NCI-H510A (cell line): ENCODE measurements at regions not wholly inside any gene's neighbourhood (a gene's known extent, or its start where the extent isn't known, plus 50 kb on each side); places are given as distances from the start of the nearest gene placed in this dataset.
A peak's percentile ranks its signal among the peaks of the same experiment; 100 is the strongest.

Experiments used
- DNase-seq: peaks from one replicate; lab custom pipeline; 2025; lab: John Stamatoyannopoulos, UW

DNA sequence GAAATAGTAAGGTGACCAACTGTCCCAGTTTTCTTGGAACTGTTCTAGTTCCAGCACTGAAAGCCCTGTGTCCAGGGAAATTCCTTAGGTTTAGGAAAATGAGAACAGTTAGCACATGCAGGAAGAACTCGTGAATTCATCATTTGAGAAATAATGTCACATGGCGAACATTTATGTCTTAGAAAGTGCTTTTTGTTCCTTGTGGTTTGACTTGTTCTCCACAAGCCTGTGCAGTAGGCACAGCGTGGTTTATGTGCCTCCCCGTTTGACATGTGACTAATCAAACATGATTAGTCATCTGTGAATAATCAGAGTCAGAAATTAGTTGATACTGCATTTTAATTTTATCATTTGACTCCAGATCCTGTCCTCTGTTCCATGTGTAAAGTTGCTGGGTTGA, 556.0 kb upstream of the CPEB2 start:
- no peak for DNase-seq

DNA sequence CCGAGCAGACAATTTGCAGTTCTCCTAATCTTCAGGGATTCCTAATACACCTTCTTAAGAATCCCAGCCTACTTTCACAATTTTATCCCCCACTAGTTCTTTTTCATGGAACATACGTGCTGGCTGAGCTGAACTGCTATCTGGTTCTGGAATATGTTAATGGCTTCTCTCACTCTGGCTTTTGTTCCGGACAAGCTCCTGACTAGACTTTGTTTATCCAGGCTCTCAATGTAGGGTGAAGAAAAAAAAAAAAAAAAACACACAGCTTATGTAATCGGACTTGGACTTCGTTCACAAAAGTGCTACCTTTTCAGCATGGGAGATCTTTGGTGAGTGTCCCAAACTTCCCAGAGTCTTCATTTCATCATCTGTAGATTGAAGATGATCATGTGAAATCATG, 555.4 kb upstream of the CPEB2 start:
- DNase-seq, result no peak

DNA sequence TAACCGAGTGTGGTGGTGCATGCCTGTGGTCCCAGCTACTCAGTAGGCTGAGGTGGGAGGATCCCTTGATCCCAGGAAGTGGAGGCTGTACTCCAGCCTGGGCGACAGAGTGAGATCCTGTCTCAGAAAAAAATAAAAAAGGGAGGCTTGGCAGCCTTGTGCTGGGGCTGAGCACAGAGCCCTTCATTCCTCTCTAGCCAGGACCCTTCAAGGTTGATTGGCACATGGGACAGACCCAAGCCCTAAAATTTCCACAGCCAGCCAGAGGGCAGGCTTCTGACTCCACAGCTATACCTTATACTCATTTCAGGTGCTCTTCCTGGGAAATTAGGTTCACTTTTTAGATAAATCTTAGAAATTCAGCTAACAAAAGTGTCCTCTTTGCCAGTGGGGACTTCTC, 553.0 kb upstream of the CPEB2 start:
- no peak for DNase-seq

DNA sequence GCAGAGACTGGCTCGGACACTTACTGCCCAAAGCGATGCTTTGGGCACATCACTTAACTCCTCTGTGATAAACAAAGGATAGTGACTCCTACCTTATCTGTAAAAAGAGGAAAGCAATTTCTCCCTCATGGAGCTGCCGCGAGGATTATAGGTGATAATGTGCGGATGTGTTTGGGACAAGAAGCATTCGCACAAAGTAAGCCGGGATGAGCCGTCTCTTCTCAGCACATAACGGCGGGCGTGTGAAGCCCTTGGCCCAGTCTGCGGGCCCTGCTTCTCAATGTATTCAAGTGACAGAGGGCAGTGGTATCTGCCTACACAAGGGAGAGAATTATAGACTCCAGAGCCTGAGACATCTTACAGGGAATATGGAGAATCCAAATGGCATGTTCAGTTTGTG, 550.3 kb upstream of the CPEB2 start:
- DNase-seq, result no peak

GRCh38 chr4:14452764-14453163, 549.5 kb upstream of the CPEB2 start:
- DNase-seq, result no peak

DNA sequence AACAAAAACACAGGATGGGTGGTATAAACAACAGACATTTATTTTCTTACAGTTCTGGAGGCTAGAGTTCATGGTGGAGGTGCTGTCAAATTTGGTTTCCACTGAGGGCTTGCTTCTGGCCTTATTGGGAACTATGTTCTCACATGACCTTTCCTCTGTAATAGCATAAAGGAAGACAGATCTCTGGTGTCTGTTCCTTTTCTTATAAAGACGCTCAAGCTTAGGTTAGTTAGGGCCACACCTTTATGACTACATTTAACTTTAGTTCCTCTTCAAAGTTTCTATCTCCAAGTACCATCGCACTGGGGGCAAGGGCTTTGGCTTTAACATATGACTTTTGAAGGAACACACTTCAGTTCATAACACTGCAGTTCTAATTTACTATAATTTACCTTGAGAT, 543.8 kb upstream of the CPEB2 start:
- no peak for DNase-seq

GRCh38 chr4:14465057-14465456, 537.2 kb upstream of the CPEB2 start:
- no peak for DNase-seq

GRCh38 chr4:14465507-14465906, 536.8 kb upstream of the CPEB2 start:
- DNase-seq, result no peak

DNA sequence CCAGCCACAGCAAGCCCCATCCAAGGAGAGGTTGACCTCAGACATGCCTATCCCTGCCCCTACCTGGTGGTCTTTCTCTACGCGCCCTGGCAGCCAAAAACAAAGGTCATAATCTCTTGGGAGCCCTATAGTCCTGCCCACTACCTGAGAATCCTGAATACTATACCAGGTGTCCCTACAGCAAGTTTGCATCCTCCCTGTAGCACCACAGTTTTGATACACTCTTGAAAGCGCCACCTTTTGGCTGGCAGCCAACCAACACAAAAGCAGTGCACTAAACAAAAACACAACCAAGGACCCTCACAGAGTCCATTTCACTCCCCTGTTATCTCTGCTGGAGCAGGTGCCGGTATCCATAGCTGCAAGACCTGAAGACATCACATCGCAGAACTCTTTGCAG, 523.8 kb upstream of the CPEB2 start:
- no peak for DNase-seq

- no peak for DNase-seq
These were observed 505.9 kb upstream of the CPEB2 start for GRCh38 chr4:14496408-14496807.

GRCh38 chr4:14496969-14497368, 505.3 kb upstream of the CPEB2 start:
- DNase-seq, result no peak

DNA sequence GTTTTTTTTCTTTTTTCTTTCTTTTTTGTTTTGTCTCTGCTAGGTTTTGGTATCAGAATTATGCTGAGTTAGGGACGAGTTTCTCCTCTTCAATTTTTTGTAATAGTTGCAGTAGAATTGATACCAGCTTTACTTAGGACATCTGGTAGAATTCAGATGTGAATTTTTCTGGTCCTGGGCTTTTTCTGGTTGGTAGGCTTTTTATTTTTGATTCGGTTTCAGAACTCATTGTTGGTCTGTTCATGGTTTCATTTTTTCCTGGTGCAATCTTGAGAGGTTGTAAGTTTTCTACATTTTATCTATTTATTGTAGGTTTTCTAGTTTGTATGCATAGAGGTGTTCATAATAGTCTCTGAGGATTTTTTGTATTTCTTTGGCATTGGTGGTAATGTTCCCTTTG, 498.1 kb upstream of the CPEB2 start:
- no peak for DNase-seq

DNA sequence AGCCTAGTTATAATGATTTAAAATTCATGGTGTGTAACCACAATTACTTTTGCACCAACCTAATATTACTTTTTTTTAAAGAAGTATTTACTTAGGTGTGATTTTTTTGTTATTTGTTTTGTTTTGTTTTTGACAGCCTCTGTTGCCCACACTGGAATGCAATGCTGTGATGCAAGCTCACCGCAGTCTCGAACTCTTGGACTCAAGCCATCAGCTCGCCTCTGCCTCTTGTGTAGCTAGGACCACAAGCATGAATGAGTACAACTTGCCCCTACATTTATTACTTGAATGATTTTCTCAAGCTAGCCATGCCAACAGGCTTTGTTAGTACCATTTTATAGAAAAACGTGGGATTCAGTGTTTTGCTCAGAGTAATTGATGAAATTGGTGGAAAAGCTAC, 488.8 kb upstream of the CPEB2 start:
- no peak for DNase-seq

DNA sequence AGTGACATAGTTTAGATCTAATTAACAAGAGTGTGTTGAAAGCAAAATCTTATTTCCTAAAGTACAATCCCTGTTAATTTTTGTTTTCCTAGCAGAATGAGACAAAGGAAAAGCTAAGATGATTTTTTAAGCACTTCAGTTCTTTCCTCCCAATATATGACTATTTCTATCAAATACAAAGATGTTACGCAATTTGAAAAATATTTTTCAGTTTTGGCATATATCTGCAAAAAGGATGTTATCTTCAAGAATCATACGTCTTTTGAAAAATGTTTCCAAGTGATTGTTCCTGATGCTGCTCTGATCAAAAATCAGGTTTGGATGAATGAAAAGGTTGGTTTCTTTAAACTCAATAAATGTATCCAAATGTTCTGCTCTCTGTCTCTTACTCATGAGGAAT, 486.7 kb upstream of the CPEB2 start:
- DNase-seq, result no peak

- DNase-seq, result no peak
These were observed 484.1 kb upstream of the CPEB2 start for GRCh38 chr4:14518136-14518535.

- no peak for DNase-seq
These were observed 482.1 kb upstream of the CPEB2 start for GRCh38 chr4:14520171-14520570.

DNA sequence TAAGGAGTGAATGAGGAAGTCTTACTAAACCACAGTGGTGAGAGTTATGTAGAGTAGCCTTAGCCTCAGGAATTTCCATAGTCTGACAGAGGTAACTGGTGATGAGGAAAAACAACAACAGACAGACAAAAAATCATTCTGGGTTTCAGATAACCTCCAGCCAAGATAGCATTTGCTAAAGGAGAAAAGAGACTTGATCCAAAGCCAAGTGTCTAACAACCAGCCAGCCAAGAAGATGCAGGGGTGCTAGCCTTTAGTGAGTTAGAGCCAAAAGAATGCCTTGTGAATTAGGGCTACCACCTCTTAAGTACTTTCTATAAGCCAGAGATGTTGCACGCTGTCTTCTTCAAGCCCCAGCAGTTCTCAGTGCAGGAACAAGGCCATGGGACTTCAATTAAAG, 478.0 kb upstream of the CPEB2 start:
- no peak for DNase-seq

GRCh38 chr4:14528918-14529317, 473.4 kb upstream of the CPEB2 start:
- no peak for DNase-seq

DNA sequence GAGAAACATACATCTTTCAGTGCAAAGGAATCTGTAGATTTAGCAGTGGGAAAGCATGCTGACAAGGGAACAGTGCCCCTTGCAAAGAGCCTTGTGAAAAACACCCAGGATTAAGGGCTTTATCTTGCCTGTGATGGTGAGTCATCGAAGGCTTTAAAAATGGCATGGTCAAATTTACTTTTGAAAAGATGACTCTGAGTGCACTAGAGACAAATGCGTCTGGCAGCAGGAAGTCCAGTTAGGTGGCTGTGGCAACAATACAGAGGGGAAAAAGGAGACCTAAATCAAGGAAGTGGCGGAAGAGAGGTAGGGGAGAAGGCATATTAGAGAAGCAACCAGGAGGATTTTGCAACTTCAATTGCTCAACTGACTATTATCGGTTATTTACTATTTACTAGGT, 472.6 kb upstream of the CPEB2 start:
- no peak for DNase-seq

DNA sequence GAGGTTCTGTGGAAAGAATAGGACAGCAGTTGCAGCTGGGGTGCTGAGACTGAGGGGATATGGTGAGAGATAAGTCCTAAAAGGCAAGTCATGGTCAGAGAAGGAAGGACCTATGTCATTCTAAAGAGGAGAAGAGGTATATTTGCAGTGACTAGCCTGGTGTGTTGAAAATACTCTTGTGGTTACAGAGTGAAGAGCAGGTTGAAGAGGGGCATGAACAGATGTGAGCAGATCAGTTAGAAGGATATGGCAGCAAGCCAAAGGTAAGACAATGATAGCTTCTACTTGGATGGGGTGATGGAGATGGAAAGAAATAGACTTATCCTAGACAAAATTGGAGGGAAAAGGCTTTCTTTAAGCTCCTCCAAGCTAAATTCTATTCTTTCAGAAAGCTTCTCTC, 469.8 kb upstream of the CPEB2 start:
- DNase-seq, result peak; percentile 58

- no peak for DNase-seq
These were observed 463.0 kb upstream of the CPEB2 start for GRCh38 chr4:14539246-14539645.

GRCh38 chr4:14545163-14545562, 457.1 kb upstream of the CPEB2 start:
- no peak for DNase-seq

DNA sequence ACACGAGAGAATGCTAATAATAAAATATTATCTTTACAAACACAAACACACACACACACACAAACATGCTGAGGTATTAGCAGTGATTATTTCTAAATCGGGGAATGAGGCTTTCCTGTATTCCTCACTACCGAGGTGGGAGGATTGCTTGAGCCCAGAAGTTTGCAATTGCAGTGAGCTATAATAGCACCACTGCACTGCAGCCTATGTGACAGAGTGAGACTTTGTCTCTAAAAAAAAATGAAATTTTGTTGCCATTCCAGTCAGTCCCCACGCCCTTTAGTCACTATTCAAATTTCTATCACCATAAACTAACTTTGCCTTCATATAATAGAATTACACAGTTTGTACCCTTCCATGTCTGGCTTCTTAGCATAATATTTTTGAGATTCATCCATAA, 456.5 kb upstream of the CPEB2 start:
- no peak for DNase-seq

DNA sequence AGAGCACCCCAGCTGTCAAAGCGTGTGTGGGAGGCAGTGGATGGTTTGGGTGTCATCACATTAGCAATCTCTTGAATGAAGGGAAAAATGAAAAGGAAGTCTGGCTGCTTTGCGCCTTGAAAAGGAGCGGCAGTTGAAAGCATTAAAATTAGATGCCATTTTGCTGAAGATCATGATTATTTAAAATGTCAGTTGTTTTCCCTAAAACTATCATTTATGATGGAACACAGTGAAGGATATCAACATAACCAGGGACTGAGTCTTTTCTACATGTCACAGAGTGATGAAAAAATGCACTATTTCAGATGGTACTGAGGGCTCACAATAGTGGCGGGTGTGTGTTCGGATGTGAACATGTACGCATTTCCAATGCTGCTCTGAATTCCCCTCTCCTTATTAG, 450.2 kb upstream of the CPEB2 start:
- no peak for DNase-seq

DNA sequence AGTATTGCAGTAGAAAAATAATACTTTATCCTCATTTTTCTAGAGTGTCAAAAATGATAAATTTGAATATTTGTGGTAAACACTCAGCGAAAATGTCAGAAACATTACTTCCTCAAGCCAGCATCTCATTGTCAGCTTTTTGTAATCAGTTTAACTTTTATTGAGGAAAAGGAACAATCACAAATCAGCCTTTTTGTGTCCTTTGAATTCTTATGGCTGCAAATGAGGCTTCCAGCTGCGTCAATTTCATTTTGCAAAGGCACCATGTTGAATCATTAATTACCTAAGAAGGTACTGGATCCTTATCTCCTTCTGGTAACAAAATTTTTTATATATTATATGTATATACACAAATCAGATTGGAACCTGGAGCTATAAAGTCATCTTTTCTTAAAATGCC, 442.6 kb upstream of the CPEB2 start:
- DNase-seq, result no peak
